ENCODE measurements at regions not wholly inside any gene's neighbourhood (a gene's known extent, or its start where the extent isn't known, plus 50 kb on each side); places are given as distances from the start of the nearest gene placed in this dataset.

DNA sequence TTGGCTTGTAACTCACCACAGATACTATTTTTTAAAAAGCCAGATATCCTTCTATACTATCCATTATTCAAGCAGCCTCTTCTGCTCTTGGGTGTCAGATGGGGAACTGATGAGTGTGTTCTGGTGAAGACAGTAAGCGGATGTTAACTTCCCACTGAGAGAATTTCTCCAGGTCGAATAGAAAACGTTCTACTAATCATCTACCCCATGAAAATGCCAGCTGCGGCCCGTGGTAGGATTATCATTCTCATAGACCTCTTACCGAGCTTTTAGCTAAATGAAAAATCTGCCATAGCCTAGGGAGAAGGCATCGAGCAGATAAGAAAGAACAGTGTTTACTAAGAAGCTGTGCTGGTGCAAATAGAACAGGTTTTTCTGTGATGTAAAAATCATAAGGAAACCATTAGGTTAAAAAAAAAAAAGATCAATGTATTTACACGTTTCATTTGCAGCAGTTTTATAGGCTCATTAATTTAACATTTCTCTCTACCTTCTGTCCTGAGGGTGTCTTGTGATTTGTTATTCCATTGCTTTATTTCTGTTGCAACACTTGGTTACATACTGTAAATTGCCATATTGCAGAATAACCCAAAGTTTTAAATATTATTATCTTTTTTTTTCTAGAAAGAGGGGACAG is 1521.5 kb upstream of the ZEB2 start:
- FAIRE-seq: no peak

DNA sequence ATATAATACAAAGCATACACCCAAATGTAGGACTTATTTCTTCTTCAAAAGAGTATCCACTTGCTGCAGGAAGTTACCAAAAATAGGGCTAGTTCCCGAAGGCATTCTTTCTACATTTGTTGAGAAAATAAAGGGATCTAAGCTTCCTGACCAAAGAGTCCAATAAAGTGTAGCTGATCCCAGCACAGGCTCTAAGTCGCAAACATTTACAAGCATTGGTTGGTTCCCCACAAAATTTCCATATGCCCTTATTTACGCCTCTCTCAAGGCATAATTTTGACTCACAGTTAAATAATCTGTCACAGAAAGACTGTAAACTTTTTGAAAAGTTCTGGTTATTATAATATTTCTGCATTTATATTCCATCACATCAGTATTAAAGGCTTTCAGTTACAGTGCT is 1520.1 kb upstream of the ZEB2 start:
- FAIRE-seq: no peak

- FAIRE-seq: no peak
Observed at GRCh38 chr2:146038014-146038413, 1518.1 kb upstream of the ZEB2 start.

DNA sequence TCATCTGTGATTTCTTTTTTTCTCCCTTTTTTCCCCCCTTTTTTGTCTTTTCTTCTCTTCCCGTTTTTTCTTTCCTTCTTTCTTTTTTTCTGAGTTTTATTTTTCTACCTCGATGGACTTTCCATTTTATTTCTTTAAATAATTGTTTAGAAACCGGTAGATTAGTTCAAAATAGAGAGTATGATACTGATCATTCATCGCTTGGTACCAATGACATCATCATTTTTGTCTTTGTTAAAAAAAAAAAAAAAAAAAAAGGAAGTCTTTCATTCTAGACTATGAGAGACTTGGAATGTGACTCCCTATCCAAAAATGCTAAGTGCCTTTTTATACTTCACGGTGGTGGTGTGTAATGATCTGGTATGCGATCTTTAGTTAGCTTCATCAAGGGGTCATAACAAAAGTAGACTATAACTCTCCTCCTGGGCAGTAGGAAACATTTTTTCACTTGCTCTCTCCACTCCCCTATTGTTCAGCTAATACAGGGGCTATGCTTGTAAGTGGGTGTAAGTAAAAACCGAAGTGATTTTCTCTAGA is 1517.5 kb upstream of the ZEB2 start:
- FAIRE-seq: no peak

DNA sequence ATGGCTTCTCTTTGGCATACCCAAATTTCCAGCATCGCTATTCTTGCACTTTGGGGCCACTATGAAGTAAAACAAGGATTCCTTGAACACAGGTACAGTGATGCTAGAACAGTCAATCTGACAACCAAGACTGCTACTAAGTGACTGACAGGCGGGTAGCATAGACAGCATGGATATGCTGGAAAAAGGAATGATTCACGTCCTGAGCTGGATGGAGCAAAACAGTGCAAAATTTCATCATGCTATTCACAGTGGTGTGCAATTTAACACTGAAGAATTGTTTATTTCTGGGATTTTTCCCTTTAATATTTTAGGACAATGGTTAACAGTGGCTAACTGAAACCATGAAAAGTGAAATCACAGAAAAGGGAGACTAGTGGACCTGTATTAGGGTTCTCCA is 1511.2 kb upstream of the ZEB2 start:
- no peak for FAIRE-seq

GRCh38 chr2:146027156-146027555 is 1507.2 kb upstream of the ZEB2 start:
- no peak for FAIRE-seq

DNA sequence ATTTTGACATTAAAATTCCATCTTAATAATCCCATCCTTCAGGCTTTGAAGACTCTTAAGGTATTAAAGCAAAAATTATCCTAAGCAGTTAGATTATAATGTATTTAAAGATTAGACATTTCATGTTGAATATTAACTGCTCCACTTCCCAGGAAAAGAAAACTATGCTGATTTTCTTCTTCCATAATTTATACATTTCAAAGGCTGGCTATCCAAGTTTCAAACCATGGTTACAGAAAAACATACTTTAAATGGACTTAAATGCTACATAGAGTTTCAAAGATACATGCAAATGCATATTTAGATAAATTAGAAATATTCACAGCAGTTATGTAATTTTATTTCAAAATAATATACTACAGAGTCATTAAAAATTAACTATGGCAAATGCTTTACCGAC is 1505.6 kb upstream of the ZEB2 start:
- FAIRE-seq: no peak

DNA sequence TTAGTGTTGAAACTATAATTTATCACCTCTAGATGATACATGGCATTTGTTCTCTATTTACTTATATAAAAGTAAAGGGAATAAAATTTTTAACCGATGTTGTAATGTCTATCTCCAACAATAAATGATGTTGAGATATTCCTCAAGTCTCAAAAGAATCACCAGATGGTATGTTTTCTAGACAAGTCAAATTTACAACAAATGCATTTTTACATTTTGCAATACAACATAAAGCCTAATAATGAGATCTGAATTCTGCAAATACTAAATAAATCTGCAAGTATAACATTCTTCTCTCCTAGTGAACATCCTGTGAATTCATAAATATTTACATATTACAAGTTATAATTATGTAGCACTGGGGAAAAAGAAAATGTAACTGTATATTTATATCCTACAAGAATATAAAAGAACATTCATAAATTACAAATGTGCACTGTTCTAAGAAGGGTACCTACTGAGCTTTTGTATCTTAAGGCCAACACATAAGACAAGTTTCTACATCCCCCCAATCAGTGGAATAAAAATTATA is 1504.4 kb upstream of the ZEB2 start:
- no peak for FAIRE-seq

GRCh38 chr2:146004462-146004861 is 1484.5 kb upstream of the ZEB2 start:
- no peak for FAIRE-seq

- FAIRE-seq: no peak
Observed at GRCh38 chr2:146003337-146003736, 1483.4 kb upstream of the ZEB2 start.

- no peak for FAIRE-seq
Observed at GRCh38 chr2:145994910-145995309, 1475.0 kb upstream of the ZEB2 start.

DNA sequence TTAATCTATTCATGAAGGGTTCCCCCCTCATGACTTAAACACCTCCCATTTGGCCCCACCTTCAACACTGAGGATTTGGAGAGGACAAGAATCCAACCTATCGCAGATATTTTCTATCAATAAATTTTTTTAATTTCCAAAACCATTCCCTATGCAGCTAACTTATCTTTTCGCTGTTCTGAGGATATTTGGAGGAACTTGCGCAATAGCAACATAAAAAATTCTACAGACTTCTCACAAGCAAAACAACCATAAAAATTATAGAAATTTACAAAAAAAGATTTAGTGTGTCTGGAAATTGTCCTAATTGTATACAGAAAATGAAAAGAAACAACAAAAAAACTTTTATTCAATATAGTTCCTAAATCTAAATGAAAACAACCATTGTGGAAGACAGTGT is 1472.7 kb upstream of the ZEB2 start:
- FAIRE-seq: no peak

GRCh38 chr2:145987793-145988192 is 1467.9 kb upstream of the ZEB2 start:
- no peak for FAIRE-seq

DNA sequence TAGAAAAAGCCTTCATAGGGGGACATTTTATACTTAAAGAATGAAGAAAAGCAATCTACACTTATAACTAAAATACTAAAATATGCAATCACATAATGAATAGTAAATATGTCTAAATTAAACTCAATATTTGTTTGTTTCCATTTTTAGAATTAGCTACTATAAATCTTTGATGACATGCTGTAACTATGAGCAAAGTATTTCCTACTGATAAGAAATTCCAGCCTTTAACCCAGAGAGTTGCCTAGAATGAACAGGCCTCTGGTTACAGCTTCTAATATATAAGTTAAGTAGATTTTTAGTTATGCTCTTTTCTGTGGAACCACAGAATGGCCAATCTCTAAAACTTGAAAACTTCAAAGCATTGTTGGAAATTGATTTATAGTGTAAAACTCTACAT is 1465.6 kb upstream of the ZEB2 start:
- no peak for FAIRE-seq

DNA sequence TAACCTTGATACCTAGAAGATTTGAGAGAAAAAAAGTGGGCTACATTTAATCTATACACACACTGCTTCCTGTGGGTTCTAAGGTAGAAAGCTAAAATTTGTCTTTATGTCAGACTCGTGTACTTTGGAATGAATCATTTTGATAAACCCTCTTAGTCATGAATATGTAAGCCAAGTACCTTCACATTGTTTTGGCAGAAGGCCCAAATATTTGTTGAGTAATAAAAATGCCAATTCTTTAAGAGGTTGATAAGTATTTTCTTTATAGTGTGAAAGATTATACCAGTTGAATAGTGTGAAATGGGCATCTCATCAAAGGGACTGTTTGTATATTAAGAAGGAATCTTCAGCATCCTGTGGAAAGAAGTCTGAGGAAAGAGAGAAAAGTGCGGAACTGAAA is 1464.7 kb upstream of the ZEB2 start:
- FAIRE-seq: no peak

GRCh38 chr2:145980318-145980717 is 1460.4 kb upstream of the ZEB2 start:
- FAIRE-seq: no peak

DNA sequence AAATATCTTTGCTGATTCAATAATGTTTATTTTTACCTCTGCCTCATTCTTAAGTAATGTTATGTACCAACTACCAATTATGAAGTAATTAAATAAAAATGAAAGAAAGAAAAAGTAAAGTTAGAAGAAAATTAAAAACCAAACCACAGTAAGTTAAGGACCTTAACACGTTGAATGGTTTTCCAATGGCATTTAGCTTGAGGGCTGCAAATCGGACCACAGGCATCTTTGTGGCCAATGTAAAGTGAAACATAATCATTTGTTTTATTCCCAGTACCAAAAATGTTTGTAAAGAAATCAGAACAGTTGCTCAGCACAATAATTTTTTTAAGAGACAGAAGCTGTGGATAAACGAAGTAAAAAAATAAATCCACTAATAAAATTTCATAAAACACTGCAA is 1455.5 kb upstream of the ZEB2 start:
- FAIRE-seq: no peak

- no peak for FAIRE-seq
Observed at GRCh38 chr2:145961846-145962245, 1441.9 kb upstream of the ZEB2 start.

- no peak for FAIRE-seq
Observed at GRCh38 chr2:145960479-145961163, 1440.7 kb upstream of the ZEB2 start.

DNA sequence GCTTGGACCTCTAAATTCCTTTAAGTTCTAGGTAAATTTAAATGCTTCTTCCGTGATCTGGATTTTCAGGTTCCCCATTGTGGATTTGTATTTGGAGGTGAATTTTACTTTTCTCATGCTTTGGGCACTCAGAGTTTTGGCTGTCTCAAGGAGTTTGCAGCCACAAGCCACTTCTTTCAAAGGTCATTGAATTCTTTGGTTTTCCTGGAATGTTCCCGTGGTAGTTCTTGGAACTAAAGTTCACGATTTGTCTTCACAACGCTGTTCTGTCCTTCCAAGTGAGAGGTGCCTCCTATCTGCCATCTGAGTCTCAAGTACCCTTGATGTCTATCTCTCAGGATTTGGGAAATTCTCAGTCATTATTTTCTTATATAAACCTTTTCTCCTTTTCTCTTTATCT is 1438.7 kb upstream of the ZEB2 start:
- no peak for FAIRE-seq

DNA sequence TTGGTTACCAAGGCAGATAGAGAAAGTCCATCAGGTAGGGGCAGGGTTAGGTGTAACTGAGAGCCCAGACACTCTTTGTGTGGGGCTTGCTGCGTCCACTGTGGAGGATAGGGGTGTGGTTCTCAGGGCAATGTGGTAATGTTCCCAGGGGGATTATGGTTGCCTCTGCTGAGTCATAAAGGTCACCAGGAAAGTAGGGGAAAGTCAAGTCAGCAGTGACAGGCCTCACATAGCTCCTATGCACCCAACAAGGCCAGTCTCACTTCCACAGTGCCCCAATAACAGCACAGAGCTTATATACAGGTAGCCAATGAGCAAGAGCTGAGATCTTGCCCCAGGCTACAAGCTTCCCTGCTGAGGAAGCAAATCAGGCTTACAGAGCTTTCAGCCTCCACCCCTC is 1438.0 kb upstream of the ZEB2 start:
- no peak for FAIRE-seq

- no peak for FAIRE-seq
Observed at GRCh38 chr2:145939949-145940348, 1420.0 kb upstream of the ZEB2 start.

DNA sequence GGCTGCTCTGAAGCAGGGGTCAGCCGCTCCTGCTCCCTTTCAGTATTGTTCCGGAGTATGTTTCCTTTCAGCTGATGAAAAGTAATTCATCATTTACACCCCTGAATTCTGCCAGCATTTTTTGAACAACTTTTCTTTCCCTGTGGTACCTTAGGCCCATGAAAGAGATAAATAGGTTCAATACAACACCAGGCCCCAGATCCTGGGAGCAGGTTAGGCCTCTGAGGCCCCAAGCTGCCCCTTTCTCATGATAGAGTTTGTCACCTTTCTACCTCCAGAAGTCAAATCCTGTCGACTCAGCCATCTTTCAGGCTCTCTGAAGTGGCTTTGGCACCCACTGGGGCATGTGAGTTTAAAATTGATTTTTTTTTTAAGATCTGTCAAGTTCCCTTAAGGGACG is 1415.1 kb upstream of the ZEB2 start:
- no peak for FAIRE-seq

DNA sequence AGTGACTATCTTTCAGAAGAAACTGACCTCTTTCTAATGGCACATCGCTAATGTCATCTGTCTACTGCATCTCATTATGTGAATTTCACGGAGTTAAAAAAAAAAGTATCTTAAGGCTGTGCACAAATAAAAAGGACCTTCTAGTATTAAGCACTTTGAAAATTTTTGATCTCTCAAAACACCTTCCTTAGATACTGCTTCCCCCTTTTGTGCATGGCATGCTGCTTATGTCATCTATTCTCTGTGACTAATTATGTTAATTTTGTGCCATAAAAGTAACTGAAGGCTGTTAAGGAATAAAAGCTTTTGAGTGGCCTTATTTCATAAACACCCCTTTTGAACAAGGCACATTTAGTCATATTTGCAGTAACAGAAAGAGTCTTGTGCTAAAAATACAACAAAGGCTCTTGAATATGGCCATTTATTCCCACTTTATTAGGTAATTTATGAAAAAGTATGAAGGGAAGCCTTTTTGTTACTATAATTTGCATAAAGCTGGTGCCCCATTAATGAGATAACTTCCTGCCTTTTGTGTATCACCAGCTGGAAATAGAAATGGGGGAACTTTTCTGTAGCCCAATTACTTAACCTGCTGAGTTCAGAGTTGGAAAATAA is 1412.0 kb upstream of the ZEB2 start:
- no peak for FAIRE-seq

All from G401.6 (cell line).